SIG-M5 treated with dmso at 0.1 percent for 504 hours (cell line): ENCODE measurements at regions not wholly inside any gene's neighbourhood (a gene's known extent, or its start where the extent isn't known, plus 50 kb on each side); places are given as distances from the start of the nearest gene placed in this dataset.

Source experiments
- DNase-seq: peaks from one replicate; lab custom pipeline; 2025; ENCODE audit not compliant: unreplicated experiment; lab: John Stamatoyannopoulos, UW

- DNase-seq, result no peak
Measured at GRCh38 chr21:16597753-16598152, 868.0 kb downstream of the USP25 start.

- DNase-seq, result no peak
Measured at GRCh38 chr21:16605597-16605996, 875.8 kb downstream of the USP25 start.

GRCh38 chr21:16606271-16606670, 876.5 kb downstream of the USP25 start:
- DNase-seq, result no peak

GRCh38 chr21:16608209-16608830, 878.5 kb downstream of the USP25 start:
- no peak for DNase-seq

GRCh38 chr21:16619281-16619680, 889.5 kb downstream of the USP25 start:
- no peak for DNase-seq

GRCh38 chr21:16620786-16621320, 891.1 kb downstream of the USP25 start:
- DNase-seq, result no peak

- DNase-seq, result no peak
Measured at GRCh38 chr21:16624479-16625118, 888.2 kb upstream of the CXADR start.

GRCh38 chr21:16625491-16625890, 887.4 kb upstream of the CXADR start:
- DNase-seq, result no peak

GRCh38 chr21:16633831-16634459, 878.9 kb upstream of the CXADR start:
- DNase-seq, result no peak

- DNase-seq, result no peak
Measured at GRCh38 chr21:16634515-16634914, 878.3 kb upstream of the CXADR start.

- DNase-seq, result no peak
Measured at GRCh38 chr21:16640297-16641027, 872.4 kb upstream of the CXADR start.

GRCh38 chr21:16642353-16642752, 870.5 kb upstream of the CXADR start:
- DNase-seq, result no peak

GRCh38 chr21:16644685-16645084, 868.2 kb upstream of the CXADR start:
- no peak for DNase-seq

- DNase-seq, result no peak
Measured at GRCh38 chr21:16650714-16651366, 862.0 kb upstream of the CXADR start.

- DNase-seq, result no peak
Measured at GRCh38 chr21:16651956-16652355, 860.9 kb upstream of the CXADR start.

GRCh38 chr21:16663436-16663835, 849.4 kb upstream of the CXADR start:
- no peak for DNase-seq

GRCh38 chr21:16667395-16667794, 845.4 kb upstream of the CXADR start:
- no peak for DNase-seq

GRCh38 chr21:16674949-16675348, 837.9 kb upstream of the CXADR start:
- no peak for DNase-seq

GRCh38 chr21:16676391-16676790, 836.5 kb upstream of the CXADR start:
- no peak for DNase-seq

GRCh38 chr21:16678429-16679160, 834.2 kb upstream of the CXADR start:
- DNase-seq, result no peak
